Naive thymus-derived CD4-positive, alpha-beta T cell (primary cell): ENCODE measurements at regions not wholly inside any gene's neighbourhood (a gene's known extent, or its start where the extent isn't known, plus 50 kb on each side); places are given as distances from the start of the nearest gene placed in this dataset.
"Not testable (repeated sequence)": the region's sequence is repeated elsewhere in the genome, so short reads cannot be mapped to it uniquely, and the experiment has no call there.

Experiments used
- ATAC-seq: fragments of 150-1000 bp; cut with Tn5 transposase; 2 replicates; pipeline ENCODE4 v1.10.0; 2021; ENCODE audit warnings: mild to moderate bottlenecking, moderate library complexity
- CTCF ChIA-PET: fragments of 350-600 bp; sonication (Branson Sonifier 250); formaldehyde crosslinking; loops from one replicate; lab custom pipeline; 2021; ENCODE audit warnings: antibody characterized with exemption; lab: Charles Lee
- POLR2A ChIA-PET: fragments of 350-600 bp; sonication (Branson Sonifier 250); formaldehyde crosslinking; loops from one replicate; lab custom pipeline; 2021; ENCODE audit warnings: antibody characterized with exemption, inconsistent platforms; lab: Charles Lee
- DNase-seq, 9 donors: peaks; one replicate each; pipeline versions ENCODE4 v3.0.0 to v3.0.0-alpha.2; 2020 to 2022; ENCODE audit warnings: mixed read lengths in 1 of 9
- H3K27ac ChIP-seq: one replicate; pipeline ENCODE4 v1.7.0; 2013; ENCODE audit warnings: mild to moderate bottlenecking, low read depth, low read length, moderate library complexity
- H3K27me3 ChIP-seq, 2 donors: one replicate each; pipeline ENCODE4 v1.7.0; 2013; ENCODE audit warnings: low read length in 2 of 2, mild to moderate bottlenecking in 2 of 2, moderate library complexity in 2 of 2; ENCODE audit not compliant: control insufficient read depth in 2 of 2, insufficient read depth in 2 of 2
- H3K36me3 ChIP-seq, 3 experiments: 1 replicate in 2 of 3; 2 replicates in 1 of 3; pipeline ENCODE4 v1.7.0; 2013; ENCODE audit warnings: low read length in 3 of 3, mild to moderate bottlenecking in 3 of 3, moderate library complexity in 1 of 3; ENCODE audit not compliant: insufficient read depth in 3 of 3, control insufficient read depth in 2 of 3
- H3K4me1 ChIP-seq, 2 donors: one replicate each; pipeline ENCODE4 v1.7.0; 2013; ENCODE audit warnings: low read length in 2 of 2, mild to moderate bottlenecking in 2 of 2, moderate library complexity in 1 of 2; ENCODE audit not compliant: control insufficient read depth in 2 of 2, insufficient read depth in 2 of 2
- H3K4me3 ChIP-seq: 2 replicates; pipeline ENCODE4 v1.7.0; 2013; ENCODE audit warnings: mild to moderate bottlenecking, low read length
- H3K9me3 ChIP-seq, 3 experiments: 1 replicate in 2 of 3; 2 replicates in 1 of 3; pipeline ENCODE4 v1.7.0; 2013; ENCODE audit warnings: low read length in 3 of 3; ENCODE audit not compliant: control insufficient read depth in 2 of 3
- H3K27ac Mint-ChIP-seq, 9 donors: one replicate each; pipeline ENCODE4 v1.8.0; 2020 to 2022; ENCODE audit warnings: mixed read lengths in 9 of 9, mild to moderate bottlenecking in 8 of 9, moderate library complexity in 5 of 9, inconsistent platforms in 2 of 9
- H3K27me3 Mint-ChIP-seq, 5 donors: one replicate each; pipeline ENCODE4 v1.8.0; 2021 to 2022; ENCODE audit warnings: mixed read lengths in 5 of 5, mild to moderate bottlenecking in 1 of 5
- H3K36me3 Mint-ChIP-seq, 5 donors: one replicate each; pipeline ENCODE4 v1.8.0; 2020 to 2022; ENCODE audit warnings: mixed read lengths in 5 of 5, mild to moderate bottlenecking in 3 of 5, inconsistent platforms in 1 of 5
- H3K4me1 Mint-ChIP-seq, 7 donors: one replicate each; pipeline ENCODE4 v1.8.0; 2020 to 2022; ENCODE audit warnings: mixed read lengths in 7 of 7, mild to moderate bottlenecking in 3 of 7, inconsistent platforms in 1 of 7
- H3K4me3 Mint-ChIP-seq, 10 donors: one replicate each; pipeline ENCODE4 v1.8.0; 2020 to 2022; ENCODE audit warnings: mild to moderate bottlenecking in 10 of 10, mixed read lengths in 10 of 10, moderate library complexity in 6 of 10, inconsistent platforms in 2 of 10
- H3K9me3 Mint-ChIP-seq, 11 donors: one replicate each; pipeline ENCODE4 v1.8.0; 2020 to 2022; ENCODE audit warnings: mixed read lengths in 11 of 11, mild to moderate bottlenecking in 4 of 11, inconsistent platforms in 1 of 11, moderate library complexity in 1 of 11
- intact Hi-C, 2 donors: fragments of 100-400 bp; cut with micrococcal nuclease; formaldehyde crosslinking; loops; one replicate each; pipeline ENCODE4 v1.15.1; 2023

DNA sequence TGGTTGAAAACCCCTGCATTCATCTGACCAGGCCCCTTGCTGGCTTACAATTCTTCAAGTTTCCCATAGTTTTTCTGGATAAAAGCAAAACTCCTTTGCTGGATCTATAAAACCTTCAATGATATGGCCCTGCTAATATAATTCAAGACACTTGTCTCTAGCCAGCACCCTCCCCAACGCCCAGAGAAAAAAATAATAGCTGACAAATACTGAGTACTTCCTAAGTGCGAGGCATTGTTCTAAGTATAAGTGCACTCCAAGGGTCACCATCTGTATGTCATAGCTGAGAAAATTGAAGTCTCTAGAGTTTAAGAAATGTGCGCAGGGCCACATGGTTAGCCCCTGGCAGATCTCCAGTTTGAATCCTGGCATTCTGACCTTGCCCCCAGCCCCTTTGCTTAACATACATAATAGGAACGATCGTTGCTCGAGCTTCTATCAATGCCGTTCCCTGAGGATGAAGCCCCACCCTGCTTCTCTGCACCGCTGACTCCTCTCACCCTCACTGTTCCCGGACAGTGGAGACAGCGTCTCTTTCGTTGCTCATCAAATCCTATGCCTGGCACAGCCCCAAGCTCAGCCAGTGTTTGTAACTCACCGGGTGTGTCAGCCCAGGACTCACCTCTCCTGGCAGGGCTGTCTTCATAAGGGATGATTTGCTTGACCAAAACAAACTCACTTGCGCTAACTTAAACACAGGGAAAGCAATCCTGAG is 377.1 kb upstream of the PROK2 start:
- Histone ChIP-seq H3K27me3 (no peaks in the 10 kb centered on the region), H3K36me3 (no peaks in the 10 kb centered on the region), H3K4me3 (no peak overlapping the region), H3K9me3 (no peaks in the 10 kb centered on the region), H3K27ac (no peak overlapping the region), H3K4me1 (no peaks in the 10 kb centered on the region)
- peaks cover 0 to 9% (median 5%) of the 10 kb centered on the region in 7 donors for H3K4me1 Mint-ChIP-seq
- ATAC-seq (no peak), DNase-seq (no peak)
- peaks cover 0 to 3% (median 0%) of the 10 kb centered on the region in 11 donors for H3K9me3 Mint-ChIP-seq
- ChIA-PET CTCF (no interaction called here), POLR2A (no interaction called here)
- peaks cover 0 to 4% (median 0%) of the 10 kb centered on the region in 5 donors for H3K27me3 Mint-ChIP-seq
- no peak overlapping the region for H3K4me3 Mint-ChIP-seq
- H3K36me3 Mint-ChIP-seq, result no peaks in the 10 kb centered on the region
- peak overlapping the region in 1 of 9 donors; percentile 76 for H3K27ac Mint-ChIP-seq
- intact Hi-C loops, result no loop called here

DNA sequence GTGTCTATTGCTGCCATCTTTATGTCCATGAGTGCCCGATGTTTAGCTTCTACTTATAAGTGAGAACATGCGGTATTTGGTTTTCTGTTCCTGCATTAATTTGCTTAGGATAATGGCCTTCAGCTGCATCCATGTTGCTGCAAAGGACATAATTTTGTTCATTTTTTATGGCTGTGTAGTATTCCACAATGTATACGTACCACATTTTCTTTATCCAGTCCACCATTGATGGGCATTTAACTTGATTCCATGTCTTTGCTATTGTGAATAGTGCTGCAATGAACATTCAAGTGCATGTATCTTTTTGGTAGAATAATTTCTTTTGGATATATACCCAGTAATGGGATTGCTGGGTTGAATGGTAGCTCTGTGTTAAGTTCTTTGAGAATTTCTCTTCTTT is 376.3 kb upstream of the PROK2 start:
- H3K27ac ChIP-seq, H3K9me3 Mint-ChIP-seq, H3K4me3 ChIP-seq, H3K9me3 ChIP-seq, H3K36me3 ChIP-seq, H3K4me3 Mint-ChIP-seq, H3K4me1 ChIP-seq, intact Hi-C loops, H3K27ac Mint-ChIP-seq, H3K4me1 Mint-ChIP-seq, DNase-seq, POLR2A ChIA-PET, H3K36me3 Mint-ChIP-seq, ATAC-seq, H3K27me3 Mint-ChIP-seq, CTCF ChIA-PET, H3K27me3 ChIP-seq: not testable (repeated sequence)

DNA sequence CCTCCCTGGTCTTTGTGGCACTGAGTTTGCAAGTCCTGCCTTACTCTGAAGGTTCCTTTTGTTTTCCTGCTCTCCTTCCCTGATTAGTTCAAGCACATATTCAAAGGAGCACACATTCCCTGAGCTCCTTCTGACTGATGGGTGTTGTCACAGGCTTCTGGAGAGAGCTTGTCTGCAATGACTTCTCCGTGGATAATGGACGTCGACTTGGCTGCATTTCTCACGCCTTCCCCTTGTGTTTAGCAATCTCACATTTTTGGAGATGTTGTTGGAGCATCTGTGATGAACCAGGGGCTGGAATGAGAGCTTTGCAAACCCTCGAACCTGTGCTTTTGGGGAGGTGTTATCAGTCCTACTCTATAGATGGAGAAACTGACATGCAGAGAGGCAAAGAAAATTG is 375.4 kb upstream of the PROK2 start:
- H3K9me3 ChIP-seq, result no peaks in the 10 kb centered on the region
- Mint-ChIP-seq H3K27ac (peak overlapping the region in 1 of 9 donors; percentile 1), H3K4me3 (no peak overlapping the region), H3K36me3 (no peaks in the 10 kb centered on the region), H3K4me1 (peaks cover 0 to 9% (median 5%) of the 10 kb centered on the region in 7 donors), H3K9me3 (peaks cover 0 to 3% (median 0%) of the 10 kb centered on the region in 11 donors), H3K27me3 (peaks cover 0 to 7% (median 0%) of the 10 kb centered on the region in 5 donors)
- ATAC-seq (no peak), DNase-seq (no peak)
- no peak overlapping the region for H3K4me3 ChIP-seq
- intact Hi-C loops, result no loop called here
- POLR2A ChIA-PET, result no interaction called here
- H3K27me3 ChIP-seq, result no peaks in the 10 kb centered on the region
- no peaks in the 10 kb centered on the region for H3K36me3 ChIP-seq
- no peak overlapping the region for H3K27ac ChIP-seq
- CTCF ChIA-PET, result no interaction called here
- no peaks in the 10 kb centered on the region for H3K4me1 ChIP-seq

DNA sequence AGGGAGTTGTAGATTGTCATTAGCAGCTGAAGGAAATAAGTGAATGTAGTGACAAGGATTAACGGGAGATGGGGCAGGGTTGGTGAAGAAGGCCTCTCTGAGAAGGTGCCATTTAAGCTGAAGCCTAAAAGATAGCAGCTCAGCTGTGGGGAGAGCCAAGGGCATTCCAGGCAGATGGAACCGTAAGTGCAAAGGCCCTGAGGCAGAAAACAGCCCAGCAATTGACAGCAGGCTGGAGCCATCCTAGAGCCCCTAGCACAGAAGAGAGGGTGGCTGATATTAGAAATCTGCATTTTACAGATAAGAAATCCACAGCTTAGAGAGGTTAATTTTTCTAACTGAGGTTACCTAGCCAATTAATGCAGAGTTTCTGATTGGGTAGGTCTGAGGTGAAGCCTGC is 374.5 kb upstream of the PROK2 start:
- ChIA-PET CTCF (no interaction called here), POLR2A (interaction anchor here (0.5 kb wide), 1 partner anchor 169 kb away, joined by 3 read pairs; no protein-coding TSS in a partner anchor)
- Mint-ChIP-seq H3K36me3 (no peaks in the 10 kb centered on the region), H3K4me3 (no peak overlapping the region), H3K27ac (no peak overlapping the region), H3K4me1 (peaks cover 0 to 9% (median 5%) of the 10 kb centered on the region in 7 donors), H3K9me3 (peaks cover 0 to 3% (median 0%) of the 10 kb centered on the region in 11 donors), H3K27me3 (peaks cover 0 to 7% (median 0%) of the 10 kb centered on the region in 5 donors)
- H3K4me3 ChIP-seq, result no peak overlapping the region
- no peaks in the 10 kb centered on the region for H3K4me1 ChIP-seq
- no peak overlapping the region for H3K27ac ChIP-seq
- ATAC-seq (no peak), DNase-seq (no peak)
- no peaks in the 10 kb centered on the region for H3K27me3 ChIP-seq
- intact Hi-C loops, result no loop called here
- no peaks in the 10 kb centered on the region for H3K36me3 ChIP-seq
- H3K9me3 ChIP-seq, result no peaks in the 10 kb centered on the region

DNA sequence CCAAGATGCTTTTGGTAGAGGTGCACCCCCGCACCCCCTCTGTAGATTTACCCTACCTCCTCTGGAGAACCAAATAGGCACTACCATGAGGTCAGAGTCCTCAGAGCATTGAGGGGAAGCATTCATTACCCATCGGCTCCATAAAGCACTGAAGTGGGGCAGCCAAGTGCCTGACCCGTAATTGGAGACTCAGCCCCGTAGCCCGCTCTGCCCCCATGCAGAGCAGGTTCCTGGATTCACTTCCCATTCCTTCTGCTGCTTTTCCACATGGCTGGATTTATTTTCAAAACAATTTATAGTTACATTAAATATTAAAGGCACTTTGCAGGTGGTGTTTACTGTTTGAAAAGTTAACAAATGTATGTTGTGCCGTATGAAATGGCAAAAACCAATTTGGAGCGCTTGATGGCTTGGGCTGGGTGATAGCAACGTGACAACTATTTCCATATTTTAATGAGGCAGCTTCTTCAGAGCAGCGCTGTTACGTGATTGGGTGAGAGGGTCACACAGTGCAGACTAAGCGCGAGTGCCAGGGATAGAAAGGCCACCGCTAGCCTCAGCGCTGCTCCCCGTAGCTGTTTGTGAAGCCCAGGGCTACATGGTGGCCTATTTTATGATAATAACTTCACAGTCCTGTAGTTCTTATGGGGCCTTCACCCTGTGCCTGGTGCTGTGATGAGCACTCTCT is 373.8 kb upstream of the PROK2 start:
- intact Hi-C loops, result no loop called here
- Mint-ChIP-seq H3K9me3 (peaks cover 0 to 6% (median 0%) of the 10 kb centered on the region in 11 donors), H3K27me3 (peaks cover 0 to 7% (median 0%) of the 10 kb centered on the region in 5 donors), H3K4me1 (peaks cover 0 to 9% (median 5%) of the 10 kb centered on the region in 7 donors), H3K27ac (no peak overlapping the region), H3K4me3 (no peak overlapping the region), H3K36me3 (no peaks in the 10 kb centered on the region)
- ATAC-seq (no peak), DNase-seq (no peak)
- Histone ChIP-seq H3K36me3 (no peaks in the 10 kb centered on the region), H3K4me3 (no peak overlapping the region), H3K9me3 (no peaks in the 10 kb centered on the region), H3K27ac (no peak overlapping the region), H3K4me1 (no peaks in the 10 kb centered on the region), H3K27me3 (no peaks in the 10 kb centered on the region)
- CTCF ChIA-PET, result no interaction called here
- POLR2A ChIA-PET, result no interaction called here

DNA sequence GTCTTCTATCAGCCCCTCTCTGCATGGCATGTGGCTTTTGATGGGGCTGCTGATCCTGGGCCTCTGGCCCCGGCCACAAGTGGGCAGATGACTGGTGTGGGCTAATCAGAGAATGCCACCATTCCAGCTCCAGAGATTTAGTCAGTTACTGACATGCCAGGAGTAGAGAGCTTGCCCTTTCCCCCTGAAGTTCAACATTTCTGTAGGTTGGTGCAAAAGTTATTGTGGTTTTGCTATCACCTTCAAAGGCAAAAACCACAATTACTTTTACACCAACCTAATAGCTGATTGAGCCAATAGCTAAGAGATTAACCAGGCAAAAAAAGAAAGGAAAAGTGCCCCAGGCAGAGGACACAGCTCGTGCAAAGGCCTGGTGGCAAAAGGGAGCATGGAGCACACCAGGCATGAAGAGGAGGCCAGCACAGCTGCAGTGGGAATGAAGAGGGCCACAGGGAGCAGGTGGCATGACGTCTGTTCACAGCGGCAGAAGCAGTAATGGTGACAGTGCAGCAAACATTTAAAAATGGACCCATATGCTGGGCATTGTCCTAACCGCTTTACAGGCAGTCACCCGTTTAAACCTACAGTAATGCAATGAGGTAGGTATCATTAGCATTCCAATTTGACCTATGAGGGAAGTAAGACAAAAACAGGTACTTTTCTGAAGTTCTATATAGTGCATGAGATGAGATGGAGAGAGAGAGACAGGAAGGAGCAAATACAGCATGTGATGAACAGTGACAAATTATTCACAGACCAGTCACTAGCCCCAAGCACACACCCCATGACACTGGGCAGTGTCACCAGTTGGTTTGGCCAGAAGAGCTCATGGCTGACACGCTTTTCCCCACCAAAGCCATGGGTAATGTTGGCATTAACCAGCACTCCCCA is 373.0 kb upstream of the PROK2 start:
- Mint-ChIP-seq H3K4me1 (peaks cover 0 to 9% (median 5%) of the 10 kb centered on the region in 7 donors), H3K36me3 (no peaks in the 10 kb centered on the region), H3K27me3 (peaks cover 0 to 7% (median 0%) of the 10 kb centered on the region in 5 donors), H3K4me3 (no peak overlapping the region), H3K9me3 (peaks cover 0 to 7% (median 0%) of the 10 kb centered on the region in 11 donors), H3K27ac (peak overlapping the region in 1 of 9 donors; percentile 25)
- ATAC-seq, result peak; percentile 22
- H3K27me3 ChIP-seq, result no peaks in the 10 kb centered on the region
- CTCF ChIA-PET, result no interaction called here
- DNase-seq, result no peak
- no peaks in the 10 kb centered on the region for H3K9me3 ChIP-seq
- intact Hi-C loops, result no loop called here
- POLR2A ChIA-PET, result no interaction called here
- H3K4me1 ChIP-seq, result no peaks in the 10 kb centered on the region
- H3K4me3 ChIP-seq, result no peak overlapping the region
- H3K36me3 ChIP-seq, result no peaks in the 10 kb centered on the region
- no peak overlapping the region for H3K27ac ChIP-seq
